T-helper 2 cell treated with Interferon-gamma antibody and Interleukin-4, amounts not matched to agents 100 ng/mL and 5 ng/mL, for 36 hours (primary cell): ENCODE measurements at regions not wholly inside any gene's neighbourhood (a gene's known extent, or its start where the extent isn't known, plus 50 kb on each side); places are given as distances from the start of the nearest gene placed in this dataset.

Experiments
- intact Hi-C: fragments of 100-400 bp; cut with micrococcal nuclease; formaldehyde crosslinking; loops from one replicate; pipeline ENCODE4 v1.15.1; 2023

- intact Hi-C loops = no loop called here
These were observed 502.5 kb upstream of the ARRDC3 start for GRCh38 chr5:91885291-91886265.

DNA sequence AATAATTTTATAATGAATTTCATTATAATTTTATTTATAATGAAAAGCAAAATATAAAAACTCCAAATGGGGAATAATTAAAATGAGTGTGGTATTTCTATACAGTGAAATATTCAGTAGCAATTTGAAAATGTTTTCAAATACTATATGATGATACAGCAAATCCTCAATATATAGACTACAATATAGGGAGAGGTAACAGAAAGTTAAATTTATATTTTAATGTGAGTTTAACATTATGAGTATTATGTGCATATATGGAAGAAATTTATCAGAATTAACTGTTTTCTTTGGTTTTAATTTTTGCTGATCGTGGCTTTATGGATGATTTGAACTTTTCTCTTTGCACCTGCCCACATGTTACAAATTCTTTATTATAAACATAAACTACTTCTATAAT is 500.9 kb upstream of the ARRDC3 start:
- intact Hi-C loops = no loop called here

DNA sequence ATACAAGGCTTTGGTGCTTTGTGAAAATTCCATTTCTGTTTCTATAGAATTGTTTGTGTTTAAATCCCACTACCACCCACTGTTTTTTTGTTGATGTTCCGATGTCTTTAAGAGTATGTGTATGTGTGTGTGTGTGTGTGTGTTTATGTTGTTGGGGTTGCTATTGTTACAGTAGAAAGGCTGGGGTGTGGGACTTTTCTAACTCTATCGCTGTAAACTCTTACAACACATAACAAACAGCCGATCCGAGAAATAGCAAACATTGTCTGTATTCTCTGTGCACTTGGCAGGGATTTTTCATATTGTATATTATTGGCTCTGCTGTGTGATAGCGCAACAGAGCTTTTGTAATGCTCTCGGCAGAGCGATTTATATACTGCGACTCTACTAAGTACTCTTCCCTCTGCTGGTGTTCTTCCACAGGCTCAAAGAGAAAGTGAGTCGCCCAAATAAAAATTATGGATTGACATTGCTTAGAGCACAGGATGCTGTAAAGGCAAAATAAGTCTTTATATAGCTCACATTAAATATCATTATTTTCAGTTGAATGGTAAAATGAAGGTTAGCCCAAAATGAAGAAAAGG is 492.2 kb upstream of the ARRDC3 start:
- intact Hi-C loops = no loop called here

GRCh38 chr5:91867799-91868198 is 484.7 kb upstream of the ARRDC3 start:
- intact Hi-C loops = no loop called here

GRCh38 chr5:91865915-91866314 is 482.8 kb upstream of the ARRDC3 start:
- intact Hi-C loops = no loop called here

- intact Hi-C loops = no loop called here
These were observed 481.8 kb upstream of the ARRDC3 start for GRCh38 chr5:91864962-91865361.

- intact Hi-C loops = no loop called here
These were observed 468.6 kb upstream of the ARRDC3 start for GRCh38 chr5:91851670-91852069.

DNA sequence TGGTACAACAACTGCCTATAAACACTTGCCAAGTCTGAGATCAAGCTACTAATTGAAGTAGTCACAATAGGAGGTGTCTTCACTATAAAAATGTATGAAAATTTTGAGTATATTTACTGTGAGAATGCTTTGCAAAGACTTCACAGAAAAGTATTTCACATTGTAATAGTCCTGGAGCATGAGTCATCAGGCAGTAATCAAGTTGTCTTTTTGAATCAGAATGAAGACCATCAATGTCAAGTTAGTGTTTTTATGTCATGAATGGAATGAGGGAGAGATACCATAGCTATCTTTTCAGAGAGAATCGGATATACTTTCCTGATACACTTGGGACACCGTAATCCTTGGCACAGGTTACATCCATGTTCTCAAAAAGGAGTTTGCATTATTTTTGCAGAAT is 466.9 kb upstream of the ARRDC3 start:
- intact Hi-C loops = no loop called here

GRCh38 chr5:91849069-91849468 is 466.0 kb upstream of the ARRDC3 start:
- intact Hi-C loops = no loop called here

DNA sequence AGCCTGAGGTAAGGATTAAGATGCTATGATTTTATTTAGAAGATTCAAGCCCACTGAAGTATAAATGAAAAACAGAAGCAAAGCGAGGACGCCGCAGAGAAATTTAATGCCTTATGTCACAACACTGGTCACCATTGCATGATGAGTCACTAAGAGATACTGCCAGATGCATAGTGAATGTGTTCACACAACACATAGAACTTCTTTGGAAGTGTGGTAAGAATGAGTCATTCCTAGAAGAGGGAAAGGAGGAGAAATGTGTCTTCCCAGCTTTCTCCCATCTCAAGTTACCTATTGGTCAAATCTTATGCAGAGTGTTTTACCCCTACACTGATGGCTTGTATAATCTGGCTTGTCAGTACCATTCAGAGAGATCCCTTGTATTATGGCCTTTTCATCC is 465.3 kb upstream of the ARRDC3 start:
- intact Hi-C loops = no loop called here

GRCh38 chr5:91841423-91841822 is 458.3 kb upstream of the ARRDC3 start:
- intact Hi-C loops = no loop called here

DNA sequence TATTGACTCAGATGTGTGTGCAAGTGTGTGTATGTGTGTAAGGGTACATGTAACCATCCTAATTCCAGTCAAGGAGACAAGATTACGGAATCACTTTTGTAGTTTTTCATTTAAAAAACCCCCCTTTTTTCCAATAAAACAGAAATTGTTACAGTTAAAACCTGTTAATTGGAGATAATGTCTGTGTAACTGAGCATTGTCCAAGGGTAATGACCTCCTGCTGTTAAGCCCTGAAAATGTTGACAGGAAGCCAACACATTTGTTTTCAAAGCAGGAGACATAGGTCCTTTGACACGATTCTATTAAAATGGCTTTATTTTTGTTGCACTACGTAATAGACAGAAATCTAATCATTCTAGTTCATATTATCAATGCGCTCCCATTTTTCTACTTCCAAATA is 457.3 kb upstream of the ARRDC3 start:
- intact Hi-C loops = no loop called here

- intact Hi-C loops = no loop called here
These were observed 456.6 kb upstream of the ARRDC3 start for GRCh38 chr5:91839721-91840120.

DNA sequence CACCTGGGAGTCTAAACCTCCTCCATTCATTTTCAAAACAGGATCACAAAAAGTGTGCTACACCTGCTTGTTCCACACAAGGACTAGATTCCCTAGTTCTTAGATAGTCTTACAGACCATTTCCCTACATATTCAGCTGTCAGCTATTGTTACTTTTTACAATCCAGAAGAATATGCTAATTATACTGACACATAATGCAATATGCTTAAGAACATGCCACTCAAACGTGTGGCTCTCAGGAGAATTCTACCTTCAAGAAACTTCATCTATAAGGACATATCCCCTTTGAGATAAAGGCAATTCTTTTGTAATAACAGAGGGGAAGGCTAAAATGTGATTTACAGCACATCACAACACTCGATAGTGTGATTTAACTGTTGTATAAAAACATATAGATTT is 456.1 kb upstream of the ARRDC3 start:
- intact Hi-C loops = no loop called here

DNA sequence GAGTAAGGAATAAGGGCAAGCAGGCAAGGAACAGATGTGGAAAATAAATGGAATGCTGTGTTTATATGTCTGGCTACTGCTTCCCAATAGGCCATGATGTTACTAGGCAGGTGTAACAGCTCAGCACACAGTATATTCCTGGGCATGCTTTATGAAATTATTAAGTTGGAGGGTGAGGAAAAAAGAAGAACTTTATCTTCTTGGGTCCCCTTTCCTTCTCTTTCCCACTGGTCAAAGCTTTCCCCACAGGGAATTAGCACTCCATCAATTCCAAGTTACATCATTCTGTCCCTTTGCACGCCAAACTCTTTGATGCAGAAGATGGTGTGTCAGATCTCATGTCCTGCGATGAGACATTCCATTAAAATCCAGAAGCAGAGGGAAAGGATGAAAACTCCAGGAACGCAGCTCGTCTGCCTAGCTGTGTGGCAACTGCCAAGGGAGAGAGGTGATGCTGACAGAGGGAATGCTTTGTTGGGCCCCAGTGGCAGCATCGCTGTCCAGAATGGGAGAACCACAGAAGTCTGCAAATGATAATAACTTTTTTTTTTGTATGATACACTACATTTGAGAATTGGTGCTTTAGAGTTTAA is 447.3 kb upstream of the ARRDC3 start:
- intact Hi-C loops = no loop called here

DNA sequence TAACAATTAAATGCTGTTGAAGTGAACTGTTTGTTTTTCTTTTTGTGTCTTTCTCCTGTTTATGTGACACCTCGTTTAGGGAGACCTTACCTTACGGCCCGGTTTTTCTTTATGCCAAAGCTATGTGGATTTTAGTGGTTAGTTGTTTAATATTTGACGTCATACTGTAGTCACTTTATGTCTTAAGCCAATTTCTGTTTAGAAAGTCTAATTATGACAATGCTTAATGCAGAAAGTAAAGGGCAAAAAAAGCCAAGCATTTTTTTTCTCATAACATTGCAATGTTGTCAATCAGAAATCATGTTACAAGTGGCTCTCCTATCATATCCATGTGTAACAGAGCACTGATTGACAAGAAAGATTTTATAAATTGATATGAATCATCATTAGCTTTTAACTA is 442.5 kb upstream of the ARRDC3 start:
- intact Hi-C loops = no loop called here

GRCh38 chr5:91824406-91824805 is 441.3 kb upstream of the ARRDC3 start:
- intact Hi-C loops = no loop called here

DNA sequence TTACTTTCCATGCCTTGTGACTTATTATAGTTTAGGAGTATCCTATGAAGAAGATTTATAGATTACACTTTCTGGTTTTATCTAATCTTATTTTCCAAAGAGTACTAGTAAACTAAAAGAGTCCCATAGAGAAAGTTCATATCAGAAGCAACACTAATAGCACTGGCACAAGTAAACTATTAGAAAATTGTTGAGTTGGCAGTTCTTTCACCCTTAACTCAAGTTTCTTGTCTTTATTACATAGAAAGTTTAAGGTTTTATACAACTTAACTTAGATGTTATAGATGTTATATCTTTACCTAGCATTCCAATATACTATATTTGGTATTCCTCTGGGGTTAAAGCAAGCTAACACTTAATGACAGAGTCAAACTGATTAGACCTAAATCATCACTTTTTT is 437.8 kb upstream of the ARRDC3 start:
- intact Hi-C loops = no loop called here

DNA sequence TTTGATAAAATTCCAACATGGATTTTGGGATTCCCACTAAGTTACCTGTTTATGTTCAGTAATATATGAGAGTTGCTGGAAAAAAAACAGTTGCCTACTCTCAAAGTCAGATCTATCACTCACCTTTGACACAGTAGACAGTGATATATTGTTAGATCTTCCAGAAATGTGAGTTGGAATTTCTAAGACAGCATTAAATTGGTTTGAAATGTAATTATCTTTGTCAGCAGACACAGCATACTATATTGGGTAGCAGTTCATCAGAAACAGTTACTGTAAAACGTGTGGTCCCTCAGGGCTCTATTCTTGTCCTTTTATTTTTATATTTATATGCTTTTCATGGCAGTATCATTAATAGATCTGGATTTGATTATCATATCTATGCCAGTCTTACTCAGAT is 433.6 kb upstream of the ARRDC3 start:
- intact Hi-C loops = no loop called here

DNA sequence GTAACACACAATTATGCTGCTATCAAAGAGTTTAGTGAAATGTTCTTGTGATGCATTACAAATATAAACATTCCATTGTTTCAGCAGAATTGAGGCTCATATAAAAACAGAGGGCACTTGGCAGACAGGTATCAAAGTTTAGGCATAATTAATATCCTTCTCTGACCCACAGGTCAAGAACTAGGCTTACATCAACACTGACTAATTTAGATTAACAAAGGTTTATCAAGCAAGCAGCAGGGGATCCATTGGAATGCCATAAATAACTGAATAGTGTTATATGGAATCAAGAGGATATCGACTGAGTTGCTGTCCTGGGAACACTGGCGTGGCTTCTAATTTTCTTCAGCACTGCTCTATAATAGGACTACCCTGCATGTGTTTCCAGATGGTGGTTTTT is 414.5 kb upstream of the ARRDC3 start:
- intact Hi-C loops = no loop called here

DNA sequence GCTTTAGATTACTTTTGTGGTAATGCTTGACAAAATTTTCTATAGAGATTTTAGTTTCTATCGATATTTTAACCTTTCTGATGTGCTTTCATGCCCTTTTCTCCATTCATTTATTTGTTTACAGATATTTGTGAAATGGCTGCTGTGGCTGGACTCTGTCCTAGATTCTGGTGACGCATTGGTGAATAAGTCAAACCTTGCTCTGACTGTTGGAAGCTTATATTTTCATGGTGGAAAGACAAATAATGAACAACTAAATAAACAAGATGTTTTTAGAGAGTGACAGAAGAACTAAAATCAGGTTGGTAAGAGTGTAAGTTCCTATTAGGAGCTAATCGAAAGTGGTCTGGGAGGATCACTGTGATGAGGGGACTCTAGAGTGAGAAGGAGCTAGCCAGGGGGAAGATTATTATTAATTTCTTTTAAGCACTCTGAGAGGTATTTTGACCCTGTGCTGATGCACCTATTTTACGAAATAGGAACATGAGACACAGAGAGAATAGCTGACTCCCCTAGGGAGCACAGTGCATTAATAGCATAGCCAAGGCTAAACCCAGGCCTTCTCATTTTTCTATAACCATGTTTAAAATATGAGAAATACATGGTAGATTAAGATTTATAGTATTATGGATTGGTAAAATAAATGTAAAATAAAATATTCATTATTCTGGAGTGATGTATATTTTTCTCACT is 411.9 kb upstream of the ARRDC3 start:
- intact Hi-C loops = no loop called here

DNA sequence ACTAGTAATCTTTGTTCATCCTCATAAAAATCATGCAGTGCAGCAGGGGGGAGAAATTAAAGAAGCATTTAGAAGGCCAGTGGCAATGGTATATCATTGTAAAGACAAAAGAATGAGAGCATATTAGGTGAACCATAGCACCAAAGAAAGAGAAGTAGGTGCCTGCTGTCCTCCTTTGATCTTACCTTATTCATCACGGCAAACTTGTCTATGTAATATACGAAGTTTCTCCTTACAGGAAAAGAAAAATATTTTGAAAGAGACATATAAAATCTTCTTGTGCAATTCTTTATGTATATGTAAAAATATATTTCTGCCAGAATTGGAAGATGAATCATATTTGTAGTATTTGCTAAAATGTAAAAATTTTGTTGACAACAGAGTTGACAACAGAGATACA is 411.3 kb upstream of the ARRDC3 start:
- intact Hi-C loops = no loop called here
